Epithelial cell of esophagus (primary cell): ENCODE measurements at regions not wholly inside any gene's neighbourhood (a gene's known extent, or its start where the extent isn't known, plus 50 kb on each side); places are given as distances from the start of the nearest gene placed in this dataset.

Source experiments
- DNase-seq: peaks from one replicate; pipeline ENCODE4 v3.0.0; 2010; ENCODE audit warnings: low read depth
- H3K4me3 ChIP-seq: 2 replicates; pipeline ENCODE4 v1.5.1; 2011; ENCODE audit warnings: mild to moderate bottlenecking, low read length, control low read depth
- TF ChIP-seq, protein P1 (sequence below): IDR thresholded peaks from 2 replicates; pipeline ENCODE4 v1.5.1; 2011; ENCODE audit warnings: low read depth, mild to moderate bottlenecking, low read length, control low read depth, inconsistent platforms; ENCODE audit not compliant: insufficient read depth; ENCODE audit errors: missing control alignments

- TF ChIP-seq, protein P1, sequence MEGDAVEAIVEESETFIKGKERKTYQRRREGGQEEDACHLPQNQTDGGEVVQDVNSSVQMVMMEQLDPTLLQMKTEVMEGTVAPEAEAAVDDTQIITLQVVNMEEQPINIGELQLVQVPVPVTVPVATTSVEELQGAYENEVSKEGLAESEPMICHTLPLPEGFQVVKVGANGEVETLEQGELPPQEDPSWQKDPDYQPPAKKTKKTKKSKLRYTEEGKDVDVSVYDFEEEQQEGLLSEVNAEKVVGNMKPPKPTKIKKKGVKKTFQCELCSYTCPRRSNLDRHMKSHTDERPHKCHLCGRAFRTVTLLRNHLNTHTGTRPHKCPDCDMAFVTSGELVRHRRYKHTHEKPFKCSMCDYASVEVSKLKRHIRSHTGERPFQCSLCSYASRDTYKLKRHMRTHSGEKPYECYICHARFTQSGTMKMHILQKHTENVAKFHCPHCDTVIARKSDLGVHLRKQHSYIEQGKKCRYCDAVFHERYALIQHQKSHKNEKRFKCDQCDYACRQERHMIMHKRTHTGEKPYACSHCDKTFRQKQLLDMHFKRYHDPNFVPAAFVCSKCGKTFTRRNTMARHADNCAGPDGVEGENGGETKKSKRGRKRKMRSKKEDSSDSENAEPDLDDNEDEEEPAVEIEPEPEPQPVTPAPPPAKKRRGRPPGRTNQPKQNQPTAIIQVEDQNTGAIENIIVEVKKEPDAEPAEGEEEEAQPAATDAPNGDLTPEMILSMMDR: peak; percentile 39
- H3K4me3 ChIP-seq: no peak overlapping the region
- DNase-seq: peak; percentile 11
Observed at GRCh38 chr2:104033399-104033798, 820.5 kb upstream of the POU3F3 start.

GRCh38 chr2:104040771-104041170 lies 813.1 kb upstream of the POU3F3 start:
- H3K4me3 ChIP-seq: no peak overlapping the region
- DNase-seq: no peak
- TF ChIP-seq, protein P1: no peak

GRCh38 chr2:104041351-104041750 lies 812.6 kb upstream of the POU3F3 start:
- no peak for DNase-seq
- H3K4me3 ChIP-seq: no peak overlapping the region
- TF ChIP-seq, protein P1: no peak

GRCh38 chr2:104043864-104044263 lies 810.1 kb upstream of the POU3F3 start:
- no peak for DNase-seq
- no peak overlapping the region for H3K4me3 ChIP-seq
- TF ChIP-seq, protein P1: no peak

- H3K4me3 ChIP-seq: no peak overlapping the region
- no peak for DNase-seq
- TF ChIP-seq, protein P1: no peak
Observed at GRCh38 chr2:104045071-104045470, 808.8 kb upstream of the POU3F3 start.

GRCh38 chr2:104046466-104046865 lies 807.4 kb upstream of the POU3F3 start:
- TF ChIP-seq, protein P1: no peak
- no peak overlapping the region for H3K4me3 ChIP-seq
- DNase-seq: no peak

- no peak for DNase-seq
- H3K4me3 ChIP-seq: no peak overlapping the region
- TF ChIP-seq, protein P1: no peak
Observed at GRCh38 chr2:104047516-104047915, 806.4 kb upstream of the POU3F3 start.
